DOHH2 (cell line): ENCODE measurements at regions not wholly inside any gene's neighbourhood (a gene's known extent, or its start where the extent isn't known, plus 50 kb on each side); places are given as distances from the start of the nearest gene placed in this dataset.

Experiments
- H3F3A ChIP-seq: fragments of 200-600 bp; sonication (generic), shearing (Covaris generic); 2 replicates; pipeline ENCODE4 v1.6.0; 2016; ENCODE audit warnings: antibody characterized with exemption, mild to moderate bottlenecking; ENCODE audit not compliant: control insufficient read depth, insufficient read depth
- H3K27ac ChIP-seq: fragments of 200-600 bp; sonication (generic); 2 replicates; pipeline ENCODE4 v1.5.1; 2014; ENCODE audit warnings: low read depth, mild to moderate bottlenecking, low read length, moderate library complexity
- H3K27me3 ChIP-seq: fragments of 200-600 bp; sonication (generic); 2 replicates; pipeline ENCODE4 v1.6.1; 2014; ENCODE audit warnings: mild to moderate bottlenecking, low read length, mixed read lengths; ENCODE audit not compliant: control insufficient read depth
- H3K36me3 ChIP-seq: fragments of 200-600 bp; sonication (generic); 2 replicates; pipeline ENCODE4 v1.6.1; 2014; ENCODE audit warnings: mild to moderate bottlenecking, low read length, moderate library complexity, mixed read lengths; ENCODE audit not compliant: control insufficient read depth
- H3K4me1 ChIP-seq: fragments of 200-600 bp; sonication (generic); 2 replicates; pipeline ENCODE4 v1.6.1; 2014; ENCODE audit warnings: mild to moderate bottlenecking, low read length, mixed read lengths; ENCODE audit not compliant: control insufficient read depth
- H3K4me2 ChIP-seq: fragments of 200-600 bp; sonication (generic); 2 replicates; pipeline ENCODE4 v1.6.0; 2014; ENCODE audit warnings: mild to moderate bottlenecking, low read length, moderate library complexity
- H3K4me3 ChIP-seq: fragments of 200-600 bp; sonication (generic); 2 replicates; pipeline ENCODE4 v1.5.1; 2014; ENCODE audit warnings: mild to moderate bottlenecking, low read length, mixed read lengths
- H3K79me2 ChIP-seq: fragments of 200-600 bp; sonication (generic); 2 replicates; pipeline ENCODE4 v1.6.1; 2014; ENCODE audit warnings: mild to moderate bottlenecking, low read length, mixed read lengths; ENCODE audit not compliant: control insufficient read depth
- H3K9me2 ChIP-seq: fragments of 200-600 bp; sonication (generic); replicated peaks from 2 replicates; pipeline ENCODE4 v1.6.1; 2014; ENCODE audit warnings: mild to moderate bottlenecking, low read length, mixed read lengths; ENCODE audit not compliant: control insufficient read depth
- H3K9me3 ChIP-seq: fragments of 200-600 bp; sonication (generic); 2 replicates; pipeline ENCODE4 v1.6.1; 2014; ENCODE audit warnings: antibody characterized with exemption, low read length, mixed read lengths; ENCODE audit not compliant: control insufficient read depth, insufficient read depth
- H4K20me1 ChIP-seq: fragments of 200-600 bp; sonication (generic); 2 replicates; pipeline ENCODE4 v1.6.0; 2014; ENCODE audit warnings: low read depth, mild to moderate bottlenecking, antibody characterized with exemption, low read length, moderate library complexity; ENCODE audit not compliant: control insufficient read depth, insufficient read depth
- EZH2phosphoT487 ChIP-seq: fragments of 200-600 bp; sonication (generic); IDR thresholded peaks from 2 replicates; pipeline ENCODE4 v1.6.1; 2017; ENCODE audit warnings: borderline replicate concordance, mild to moderate bottlenecking, antibody characterized with exemption, low read length, moderate library complexity, mixed read lengths
- TF ChIP-seq, protein P1 (sequence below): fragments of 200-600 bp; sonication (generic); IDR thresholded peaks from one replicate; pipeline ENCODE4 v1.5.1; 2014; ENCODE audit warnings: antibody characterized with exemption, mild to moderate bottlenecking, low read depth, low read length; ENCODE audit not compliant: poor library complexity, severe bottlenecking

DNA sequence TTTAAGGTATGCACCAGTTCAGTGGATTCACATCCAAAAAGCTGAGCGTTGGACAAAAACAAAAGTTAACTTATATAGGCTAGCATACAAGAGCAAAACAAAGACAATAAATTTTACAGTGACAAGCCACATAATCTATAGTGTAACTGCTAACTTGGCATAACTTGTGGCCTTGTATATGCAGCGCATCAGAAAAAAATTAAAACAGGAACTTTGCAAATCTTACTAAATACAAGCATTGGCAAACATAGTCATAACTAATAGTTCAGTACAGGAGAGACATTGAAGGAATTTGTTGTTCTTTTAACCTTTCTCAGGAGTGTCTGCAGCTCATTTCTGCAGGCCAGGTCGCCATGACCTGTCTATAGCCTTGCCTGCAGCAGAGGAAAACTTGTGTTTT is 54.6 kb downstream of the OR10H4 start:
- Histone ChIP-seq H3K9me3 (no peaks in the 10 kb centered on the region), H3K36me3 (no peaks in the 10 kb centered on the region), H4K20me1 (no peaks in the 10 kb centered on the region; the same call in 1 of the 2 replicates), H3K27ac (no peak overlapping the region), H3K9me2 (no peaks in the 10 kb centered on the region), H3K4me2 (no peak overlapping the region), H3K79me2 (no peaks in the 10 kb centered on the region), H3K27me3 (no peaks in the 10 kb centered on the region; the same call in 1 of the 2 replicates), H3F3A (no peaks in the 10 kb centered on the region), H3K4me3 (no peak overlapping the region), H3K4me1 (no peaks in the 10 kb centered on the region)
- TF ChIP-seq EZH2phosphoT487 = no peak
- TF ChIP-seq, protein P1, sequence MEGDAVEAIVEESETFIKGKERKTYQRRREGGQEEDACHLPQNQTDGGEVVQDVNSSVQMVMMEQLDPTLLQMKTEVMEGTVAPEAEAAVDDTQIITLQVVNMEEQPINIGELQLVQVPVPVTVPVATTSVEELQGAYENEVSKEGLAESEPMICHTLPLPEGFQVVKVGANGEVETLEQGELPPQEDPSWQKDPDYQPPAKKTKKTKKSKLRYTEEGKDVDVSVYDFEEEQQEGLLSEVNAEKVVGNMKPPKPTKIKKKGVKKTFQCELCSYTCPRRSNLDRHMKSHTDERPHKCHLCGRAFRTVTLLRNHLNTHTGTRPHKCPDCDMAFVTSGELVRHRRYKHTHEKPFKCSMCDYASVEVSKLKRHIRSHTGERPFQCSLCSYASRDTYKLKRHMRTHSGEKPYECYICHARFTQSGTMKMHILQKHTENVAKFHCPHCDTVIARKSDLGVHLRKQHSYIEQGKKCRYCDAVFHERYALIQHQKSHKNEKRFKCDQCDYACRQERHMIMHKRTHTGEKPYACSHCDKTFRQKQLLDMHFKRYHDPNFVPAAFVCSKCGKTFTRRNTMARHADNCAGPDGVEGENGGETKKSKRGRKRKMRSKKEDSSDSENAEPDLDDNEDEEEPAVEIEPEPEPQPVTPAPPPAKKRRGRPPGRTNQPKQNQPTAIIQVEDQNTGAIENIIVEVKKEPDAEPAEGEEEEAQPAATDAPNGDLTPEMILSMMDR = no peak

DNA sequence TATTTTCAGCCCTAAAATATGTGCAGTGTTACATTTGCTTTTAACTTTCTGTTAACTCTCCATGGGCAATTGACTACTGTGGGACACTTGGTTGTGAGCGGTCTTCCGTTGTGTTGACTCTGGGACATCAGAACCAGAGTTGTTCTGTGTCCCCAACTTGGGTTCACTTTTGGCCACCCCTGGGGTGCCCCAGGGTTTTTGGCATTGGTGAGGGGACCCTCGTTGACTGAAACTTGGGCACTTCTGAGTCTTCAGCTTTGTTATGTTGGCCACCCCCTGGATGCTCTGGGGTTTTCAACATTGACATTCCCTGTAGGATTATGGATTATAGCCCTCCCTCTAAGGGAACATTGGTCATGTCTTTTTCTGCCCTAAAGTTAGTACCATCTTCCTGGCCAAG is 57.1 kb downstream of the OR10H4 start:
- H3K27me3 ChIP-seq = no peaks in the 10 kb centered on the region; the same call in 1 of the 2 replicates
- no peaks in the 10 kb centered on the region for H3K36me3 ChIP-seq
- no peaks in the 10 kb centered on the region for H3F3A ChIP-seq
- no peaks in the 10 kb centered on the region for H3K9me3 ChIP-seq
- no peaks in the 10 kb centered on the region for H4K20me1 ChIP-seq
- no peak overlapping the region for H3K4me3 ChIP-seq
- no peaks in the 10 kb centered on the region for H3K9me2 ChIP-seq
- no peaks in the 10 kb centered on the region for H3K4me1 ChIP-seq
- H3K79me2 ChIP-seq = no peaks in the 10 kb centered on the region
- H3K4me2 ChIP-seq = no peak overlapping the region
- TF ChIP-seq, protein P1 = no peak
- TF ChIP-seq EZH2phosphoT487 = no peak
- H3K27ac ChIP-seq = no peak overlapping the region

DNA sequence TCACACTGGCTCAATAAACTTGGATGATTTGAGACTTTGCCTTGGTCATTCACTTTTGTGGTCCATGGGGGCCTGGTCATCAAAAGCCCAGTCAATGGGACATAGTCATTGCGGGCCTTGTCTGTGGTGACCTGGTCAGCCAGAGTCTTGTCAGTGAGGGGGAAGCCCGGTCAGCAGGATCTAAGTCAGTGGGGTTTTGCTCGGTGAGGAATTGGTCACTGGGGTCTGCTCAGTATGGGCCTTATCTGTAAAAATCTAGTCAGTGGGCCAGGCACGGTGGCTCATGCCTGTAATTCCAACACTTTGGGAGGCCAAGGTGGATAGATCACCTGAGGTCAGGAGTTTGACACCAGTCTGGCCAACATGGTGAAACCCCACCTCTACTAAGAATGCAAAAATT is 63.7 kb upstream of the TPM4 start:
- H3F3A ChIP-seq = no peaks in the 10 kb centered on the region
- TF ChIP-seq, protein P1 = no peak
- TF ChIP-seq EZH2phosphoT487 = no peak
- H3K4me3 ChIP-seq = no peak overlapping the region
- H3K9me3 ChIP-seq = no peaks in the 10 kb centered on the region
- no peaks in the 10 kb centered on the region for H3K36me3 ChIP-seq
- no peaks in the 10 kb centered on the region for H3K9me2 ChIP-seq
- H3K27me3 ChIP-seq = no peaks in the 10 kb centered on the region
- H3K27ac ChIP-seq = no peak overlapping the region
- no peaks in the 10 kb centered on the region for H4K20me1 ChIP-seq
- no peaks in the 10 kb centered on the region for H3K79me2 ChIP-seq
- no peaks in the 10 kb centered on the region for H3K4me1 ChIP-seq
- no peak overlapping the region for H3K4me2 ChIP-seq
